ENCODE measurements at regions not wholly inside any gene's neighbourhood (a gene's known extent, or its start where the extent isn't known, plus 50 kb on each side); places are given as distances from the start of the nearest gene placed in this dataset.

DNA sequence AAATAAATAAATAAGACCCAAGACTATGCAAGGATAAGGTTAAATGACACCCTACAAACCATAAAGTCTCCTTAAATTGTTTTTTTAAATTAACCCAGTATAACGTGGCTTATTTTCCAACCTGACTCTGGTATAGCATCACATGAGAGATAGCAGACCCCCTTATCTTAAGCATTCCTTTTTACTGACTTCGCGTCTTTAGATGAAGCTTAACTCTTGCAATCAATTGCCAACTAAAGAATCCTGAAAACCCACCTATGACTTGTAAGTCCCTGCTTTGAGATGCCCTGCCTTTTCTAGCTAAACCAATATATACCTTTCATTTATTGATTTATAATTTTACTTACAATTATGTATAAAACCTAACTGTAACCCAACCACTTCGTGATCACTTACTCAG is 57.1 kb upstream of the RAB12 start:
- no peaks in the 10 kb centered on the region for H3K9me3 ChIP-seq (ENCODE audit: control insufficient read depth, insufficient read depth, low read depth, low read length)
- no peak overlapping the region for H3K27ac ChIP-seq (ENCODE audit: extremely low read depth, low read depth, low read length)
- TF ChIP-seq BCL11A (tag by site-specific recombination; IDR thresholded peaks at IDR 0.05; ENCODE audit: low read depth) (no peak), ZNF837 (tag by site-specific recombination; IDR thresholded peaks at IDR 0.05) (no peak), ZBTB7A (tag by site-specific recombination; IDR thresholded peaks at IDR 0.05; ENCODE audit: low read depth) (no peak), ZNF214 (tag by site-specific recombination; IDR thresholded peaks at IDR 0.05; ENCODE audit: borderline replicate concordance) (no peak), ZNF544 (tag by site-specific recombination; IDR thresholded peaks at IDR 0.05) (no peak), ZNF792 (tag by site-specific recombination; IDR thresholded peaks at IDR 0.05) (no peak), IKZF3 (tag by site-specific recombination; IDR thresholded peaks at IDR 0.05) (no peak), ZNF654 (tag by site-specific recombination; IDR thresholded peaks at IDR 0.05; ENCODE audit: low read depth) (no peak), ZNF514 (tag by site-specific recombination; IDR thresholded peaks at IDR 0.05) (no peak), ZNF391 (tag by site-specific recombination; IDR thresholded peaks at IDR 0.05; ENCODE audit: borderline replicate concordance, low read depth) (no peak), ZNF184 (tag by site-specific recombination; IDR thresholded peaks at IDR 0.05) (no peak), SP7 (tag by site-specific recombination; IDR thresholded peaks at IDR 0.05) (no peak), ZNF629 (tag by site-specific recombination; IDR thresholded peaks at IDR 0.05) (no peak), ZNF776 (tag by site-specific recombination; IDR thresholded peaks at IDR 0.05; ENCODE audit: borderline replicate concordance) (no peak), ZNF155 (tag by site-specific recombination; IDR thresholded peaks at IDR 0.05) (no peak), ZNF521 (tag by site-specific recombination; IDR thresholded peaks at IDR 0.05) (no peak)
- TF ChIP-seq, protein P1, sequence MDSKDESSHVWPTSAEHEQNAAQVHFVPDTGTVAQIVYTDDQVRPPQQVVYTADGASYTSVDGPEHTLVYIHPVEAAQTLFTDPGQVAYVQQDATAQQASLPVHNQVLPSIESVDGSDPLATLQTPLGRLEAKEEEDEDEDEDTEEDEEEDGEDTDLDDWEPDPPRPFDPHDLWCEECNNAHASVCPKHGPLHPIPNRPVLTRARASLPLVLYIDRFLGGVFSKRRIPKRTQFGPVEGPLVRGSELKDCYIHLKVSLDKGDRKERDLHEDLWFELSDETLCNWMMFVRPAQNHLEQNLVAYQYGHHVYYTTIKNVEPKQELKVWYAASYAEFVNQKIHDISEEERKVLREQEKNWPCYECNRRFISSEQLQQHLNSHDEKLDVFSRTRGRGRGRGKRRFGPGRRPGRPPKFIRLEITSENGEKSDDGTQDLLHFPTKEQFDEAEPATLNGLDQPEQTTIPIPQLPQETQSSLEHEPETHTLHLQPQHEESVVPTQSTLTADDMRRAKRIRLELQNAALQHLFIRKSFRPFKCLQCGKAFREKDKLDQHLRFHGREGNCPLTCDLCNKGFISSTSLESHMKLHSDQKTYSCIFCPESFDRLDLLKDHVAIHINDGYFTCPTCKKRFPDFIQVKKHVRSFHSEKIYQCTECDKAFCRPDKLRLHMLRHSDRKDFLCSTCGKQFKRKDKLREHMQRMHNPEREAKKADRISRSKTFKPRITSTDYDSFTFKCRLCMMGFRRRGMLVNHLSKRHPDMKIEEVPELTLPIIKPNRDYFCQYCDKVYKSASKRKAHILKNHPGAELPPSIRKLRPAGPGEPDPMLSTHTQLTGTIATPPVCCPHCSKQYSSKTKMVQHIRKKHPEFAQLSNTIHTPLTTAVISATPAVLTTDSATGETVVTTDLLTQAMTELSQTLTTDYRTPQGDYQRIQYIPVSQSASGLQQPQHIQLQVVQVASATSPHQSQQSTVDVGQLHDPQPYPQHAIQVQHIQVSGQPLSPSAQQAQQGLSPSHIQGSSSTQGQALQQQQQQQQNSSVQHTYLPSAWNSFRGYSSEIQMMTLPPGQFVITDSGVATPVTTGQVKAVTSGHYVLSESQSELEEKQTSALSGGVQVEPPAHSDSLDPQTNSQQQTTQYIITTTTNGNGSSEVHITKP (tag by site-specific recombination; IDR thresholded peaks at IDR 0.05) = no peak
- TF ChIP-seq, protein P2, sequence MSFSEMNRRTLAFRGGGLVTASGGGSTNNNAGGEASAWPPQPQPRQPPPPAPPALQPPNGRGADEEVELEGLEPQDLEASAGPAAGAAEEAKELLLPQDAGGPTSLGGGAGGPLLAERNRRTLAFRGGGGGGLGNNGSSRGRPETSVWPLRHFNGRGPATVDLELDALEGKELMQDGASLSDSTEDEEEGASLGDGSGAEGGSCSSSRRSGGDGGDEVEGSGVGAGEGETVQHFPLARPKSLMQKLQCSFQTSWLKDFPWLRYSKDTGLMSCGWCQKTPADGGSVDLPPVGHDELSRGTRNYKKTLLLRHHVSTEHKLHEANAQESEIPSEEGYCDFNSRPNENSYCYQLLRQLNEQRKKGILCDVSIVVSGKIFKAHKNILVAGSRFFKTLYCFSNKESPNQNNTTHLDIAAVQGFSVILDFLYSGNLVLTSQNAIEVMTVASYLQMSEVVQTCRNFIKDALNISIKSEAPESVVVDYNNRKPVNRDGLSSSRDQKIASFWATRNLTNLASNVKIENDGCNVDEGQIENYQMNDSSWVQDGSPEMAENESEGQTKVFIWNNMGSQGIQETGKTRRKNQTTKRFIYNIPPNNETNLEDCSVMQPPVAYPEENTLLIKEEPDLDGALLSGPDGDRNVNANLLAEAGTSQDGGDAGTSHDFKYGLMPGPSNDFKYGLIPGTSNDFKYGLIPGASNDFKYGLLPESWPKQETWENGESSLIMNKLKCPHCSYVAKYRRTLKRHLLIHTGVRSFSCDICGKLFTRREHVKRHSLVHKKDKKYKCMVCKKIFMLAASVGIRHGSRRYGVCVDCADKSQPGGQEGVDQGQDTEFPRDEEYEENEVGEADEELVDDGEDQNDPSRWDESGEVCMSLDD (tag by site-specific recombination; IDR thresholded peaks at IDR 0.05) = no peak
- TF ChIP-seq, protein P3, sequence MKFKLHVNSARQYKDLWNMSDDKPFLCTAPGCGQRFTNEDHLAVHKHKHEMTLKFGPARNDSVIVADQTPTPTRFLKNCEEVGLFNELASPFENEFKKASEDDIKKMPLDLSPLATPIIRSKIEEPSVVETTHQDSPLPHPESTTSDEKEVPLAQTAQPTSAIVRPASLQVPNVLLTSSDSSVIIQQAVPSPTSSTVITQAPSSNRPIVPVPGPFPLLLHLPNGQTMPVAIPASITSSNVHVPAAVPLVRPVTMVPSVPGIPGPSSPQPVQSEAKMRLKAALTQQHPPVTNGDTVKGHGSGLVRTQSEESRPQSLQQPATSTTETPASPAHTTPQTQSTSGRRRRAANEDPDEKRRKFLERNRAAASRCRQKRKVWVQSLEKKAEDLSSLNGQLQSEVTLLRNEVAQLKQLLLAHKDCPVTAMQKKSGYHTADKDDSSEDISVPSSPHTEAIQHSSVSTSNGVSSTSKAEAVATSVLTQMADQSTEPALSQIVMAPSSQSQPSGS (tag by site-specific recombination; IDR thresholded peaks at IDR 0.05; ENCODE audit: low read depth) = no peak
- ChIA-PET CTCF (no interaction called here), POLR2A (no interaction called here)
- H3K36me3 ChIP-seq (ENCODE audit: control insufficient read depth in 2 of 2, insufficient read depth in 1 of 2, low read length in 2 of 2) = no peaks in the 10 kb centered on the region
- no peak overlapping the region for H3K4me3 ChIP-seq (ENCODE audit: low read depth, low read length)
- H3K4me1 ChIP-seq (ENCODE audit: control insufficient read depth, insufficient read depth, low read length) = no peaks in the 10 kb centered on the region

DNA sequence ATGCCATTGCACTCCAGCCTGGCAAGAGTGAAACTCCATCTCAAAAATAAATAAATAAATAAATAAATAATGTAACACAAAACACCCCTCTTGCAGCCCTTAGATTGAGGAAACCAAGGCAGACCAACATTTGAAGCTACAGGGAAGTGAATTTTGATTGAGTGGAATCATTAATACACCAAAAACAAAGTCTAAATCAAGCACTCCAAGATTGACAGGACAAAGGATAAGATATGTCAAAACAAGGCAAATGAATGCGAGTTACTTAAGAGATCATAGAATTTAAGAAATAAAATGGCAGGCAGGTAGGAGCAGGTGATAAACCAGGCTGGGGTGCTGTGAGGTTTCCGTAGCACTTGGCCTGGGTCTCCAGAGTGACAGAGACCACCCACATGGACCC is 54.9 kb upstream of the RAB12 start:
- no peaks in the 10 kb centered on the region for H3K4me1 ChIP-seq (ENCODE audit: control insufficient read depth, insufficient read depth, low read length)
- H3K4me3 ChIP-seq (ENCODE audit: low read depth, low read length) = no peak overlapping the region
- ChIA-PET CTCF (no interaction called here), POLR2A (no interaction called here)
- H3K36me3 ChIP-seq (ENCODE audit: control insufficient read depth in 2 of 2, insufficient read depth in 1 of 2, low read length in 2 of 2) = no peaks in the 10 kb centered on the region
- H3K27ac ChIP-seq (ENCODE audit: extremely low read depth, low read depth, low read length) = no peak overlapping the region
- H3K9me3 ChIP-seq (ENCODE audit: control insufficient read depth, insufficient read depth, low read depth, low read length) = no peaks in the 10 kb centered on the region
- TF ChIP-seq, protein P4, sequence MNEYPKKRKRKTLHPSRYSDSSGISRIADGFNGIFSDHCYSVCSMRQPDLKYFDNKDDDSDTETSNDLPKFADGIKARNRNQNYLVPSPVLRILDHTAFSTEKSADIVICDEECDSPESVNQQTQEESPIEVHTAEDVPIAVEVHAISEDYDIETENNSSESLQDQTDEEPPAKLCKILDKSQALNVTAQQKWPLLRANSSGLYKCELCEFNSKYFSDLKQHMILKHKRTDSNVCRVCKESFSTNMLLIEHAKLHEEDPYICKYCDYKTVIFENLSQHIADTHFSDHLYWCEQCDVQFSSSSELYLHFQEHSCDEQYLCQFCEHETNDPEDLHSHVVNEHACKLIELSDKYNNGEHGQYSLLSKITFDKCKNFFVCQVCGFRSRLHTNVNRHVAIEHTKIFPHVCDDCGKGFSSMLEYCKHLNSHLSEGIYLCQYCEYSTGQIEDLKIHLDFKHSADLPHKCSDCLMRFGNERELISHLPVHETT (tag by site-specific recombination; IDR thresholded peaks at IDR 0.05) = no peak
- no peak for TF ChIP-seq ZNF521 (tag by site-specific recombination; IDR thresholded peaks at IDR 0.05)
- TF ChIP-seq RBAK (tag by site-specific recombination; IDR thresholded peaks at IDR 0.05) = no peak
- TF ChIP-seq GLI2 (tag by site-specific recombination; IDR thresholded peaks at IDR 0.05; ENCODE audit: borderline replicate concordance, low read depth) = no peak
- TF ChIP-seq, protein P5, sequence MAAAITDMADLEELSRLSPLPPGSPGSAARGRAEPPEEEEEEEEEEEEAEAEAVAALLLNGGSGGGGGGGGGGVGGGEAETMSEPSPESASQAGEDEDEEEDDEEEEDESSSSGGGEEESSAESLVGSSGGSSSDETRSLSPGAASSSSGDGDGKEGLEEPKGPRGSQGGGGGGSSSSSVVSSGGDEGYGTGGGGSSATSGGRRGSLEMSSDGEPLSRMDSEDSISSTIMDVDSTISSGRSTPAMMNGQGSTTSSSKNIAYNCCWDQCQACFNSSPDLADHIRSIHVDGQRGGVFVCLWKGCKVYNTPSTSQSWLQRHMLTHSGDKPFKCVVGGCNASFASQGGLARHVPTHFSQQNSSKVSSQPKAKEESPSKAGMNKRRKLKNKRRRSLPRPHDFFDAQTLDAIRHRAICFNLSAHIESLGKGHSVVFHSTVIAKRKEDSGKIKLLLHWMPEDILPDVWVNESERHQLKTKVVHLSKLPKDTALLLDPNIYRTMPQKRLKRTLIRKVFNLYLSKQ (tag by site-specific recombination; IDR thresholded peaks at IDR 0.05; ENCODE audit: borderline replicate concordance) = no peak
- TF ChIP-seq ZNF571 (tag by site-specific recombination; IDR thresholded peaks at IDR 0.05) = no peak
